HCT116 (cell line): ENCODE measurements at regions not wholly inside any gene's neighbourhood (a gene's known extent, or its start where the extent isn't known, plus 50 kb on each side); places are given as distances from the start of the nearest gene placed in this dataset.

Experiments
- ATF3 ChIP-seq: IDR thresholded peaks from 2 replicates; pipeline ENCODE4 v1.6.1; 2012
- EGR1 ChIP-seq: IDR thresholded peaks from 2 replicates; pipeline ENCODE4 v1.6.1; 2012; ENCODE audit warnings: low read depth
- EZH2phosphoT487 ChIP-seq: fragments of 200-600 bp; IDR thresholded peaks from 2 replicates; pipeline ENCODE4 v1.6.1; 2018; ENCODE audit warnings: antibody characterized with exemption, borderline replicate concordance
- JUND ChIP-seq: IDR thresholded peaks from 2 replicates; pipeline ENCODE4 v1.6.1; 2012
- POLR2A ChIP-seq: IDR thresholded peaks from 2 replicates; pipeline ENCODE4 v1.7.0; 2011; ENCODE audit warnings: borderline replicate concordance; ENCODE audit not compliant: insufficient read depth, insufficient read length; ENCODE audit errors: extremely low read depth
- POLR2AphosphoS5 ChIP-seq: IDR thresholded peaks from 2 replicates; pipeline ENCODE4 v1.6.1; 2011; ENCODE audit warnings: mild to moderate bottlenecking, low read depth, low read length, moderate library complexity
- RAD21 ChIP-seq: IDR thresholded peaks from 2 replicates; pipeline ENCODE4 v1.6.1; 2012; ENCODE audit warnings: low read depth, mild to moderate bottlenecking
- REST ChIP-seq: IDR thresholded peaks from 2 replicates; pipeline ENCODE4 v1.6.1; 2012; ENCODE audit warnings: low read depth
- SIN3A ChIP-seq: IDR thresholded peaks from 2 replicates; pipeline ENCODE4 v1.6.1; 2012; ENCODE audit warnings: low read depth
- YY1 ChIP-seq: IDR thresholded peaks from 2 replicates; pipeline ENCODE4 v1.6.1; 2011; ENCODE audit warnings: low read length, low read depth, moderate library complexity, mild to moderate bottlenecking; ENCODE audit not compliant: insufficient replicate concordance; ENCODE audit errors: extremely low read depth
- ZNF274 ChIP-seq: fragments of 200-500 bp; sonication (Bioruptor generic); IDR thresholded peaks from 2 replicates; pipeline ENCODE4 v1.6.1; 2014; ENCODE audit warnings: mild to moderate bottlenecking, low read depth, low read length, inconsistent platforms
- TF ChIP-seq, protein P1 (sequence below), 3 experiments: fragments of 200-600 bp in 1 of 3; sonication (generic) in 1 of 3; IDR thresholded peaks in 2 of 3; conservative IDR thresholded peaks in 1 of 3; 2 replicates each; pipeline ENCODE4 v1.5.1; 2012 to 2017; ENCODE audit warnings: low read depth in 2 of 3, low read length in 2 of 3, antibody characterized with exemption in 1 of 3, borderline replicate concordance in 1 of 3, control low read depth in 1 of 3, mild to moderate bottlenecking in 1 of 3, mixed read lengths in 1 of 3, mixed run types in 1 of 3, moderate library complexity in 1 of 3; ENCODE audit not compliant: insufficient read depth in 1 of 3
- TF ChIP-seq, protein P2 (sequence below): IDR thresholded peaks from 2 replicates; pipeline ENCODE4 v1.6.1; 2012

- TF ChIP-seq, protein P1, sequence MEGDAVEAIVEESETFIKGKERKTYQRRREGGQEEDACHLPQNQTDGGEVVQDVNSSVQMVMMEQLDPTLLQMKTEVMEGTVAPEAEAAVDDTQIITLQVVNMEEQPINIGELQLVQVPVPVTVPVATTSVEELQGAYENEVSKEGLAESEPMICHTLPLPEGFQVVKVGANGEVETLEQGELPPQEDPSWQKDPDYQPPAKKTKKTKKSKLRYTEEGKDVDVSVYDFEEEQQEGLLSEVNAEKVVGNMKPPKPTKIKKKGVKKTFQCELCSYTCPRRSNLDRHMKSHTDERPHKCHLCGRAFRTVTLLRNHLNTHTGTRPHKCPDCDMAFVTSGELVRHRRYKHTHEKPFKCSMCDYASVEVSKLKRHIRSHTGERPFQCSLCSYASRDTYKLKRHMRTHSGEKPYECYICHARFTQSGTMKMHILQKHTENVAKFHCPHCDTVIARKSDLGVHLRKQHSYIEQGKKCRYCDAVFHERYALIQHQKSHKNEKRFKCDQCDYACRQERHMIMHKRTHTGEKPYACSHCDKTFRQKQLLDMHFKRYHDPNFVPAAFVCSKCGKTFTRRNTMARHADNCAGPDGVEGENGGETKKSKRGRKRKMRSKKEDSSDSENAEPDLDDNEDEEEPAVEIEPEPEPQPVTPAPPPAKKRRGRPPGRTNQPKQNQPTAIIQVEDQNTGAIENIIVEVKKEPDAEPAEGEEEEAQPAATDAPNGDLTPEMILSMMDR (IDR thresholded peaks at IDR 0.05 in 2 of 3, conservative IDR thresholded peaks at IDR 0.05 in 1 of 3; ENCODE audit: borderline replicate concordance in 1 of 3, insufficient read depth in 1 of 3, low read depth in 2 of 3, low read length in 2 of 3) = peak; percentile 10 to 59 (median 57); a peak in 4 of 6 replicates
- TF ChIP-seq REST (no peak), POLR2AphosphoS5 (no peak), POLR2A (no peak), YY1 (no peak), ZNF274 (no peak), ATF3 (no peak), EZH2phosphoT487 (no peak), JUND (no peak), RAD21 (peak; percentile 42), SIN3A (no peak), EGR1 (no peak)
- TF ChIP-seq, protein P2, sequence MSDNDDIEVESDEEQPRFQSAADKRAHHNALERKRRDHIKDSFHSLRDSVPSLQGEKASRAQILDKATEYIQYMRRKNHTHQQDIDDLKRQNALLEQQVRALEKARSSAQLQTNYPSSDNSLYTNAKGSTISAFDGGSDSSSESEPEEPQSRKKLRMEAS = no peak
Observed at GRCh38 chr21:31537872-31538576, 121.5 kb upstream of the SOD1 start.
